Neuronal stem cell (in vitro differentiated cells): ENCODE measurements at regions not wholly inside any gene's neighbourhood (a gene's known extent, or its start where the extent isn't known, plus 50 kb on each side); places are given as distances from the start of the nearest gene placed in this dataset.
A peak's percentile ranks its signal among the peaks of the same experiment; 100 is the strongest.

Experiments
- DNase-seq: peaks from one replicate; pipeline ENCODE4 v3.0.0-alpha.2; 2013; ENCODE audit warnings: low spot score
- H2AFZ ChIP-seq: one replicate; pipeline ENCODE4 v1.6.1; 2013; ENCODE audit warnings: mild to moderate bottlenecking, low read length, inconsistent platforms
- H2AK5ac ChIP-seq: 2 replicates; pipeline ENCODE4 v1.6.1; 2013; ENCODE audit warnings: low read depth, mild to moderate bottlenecking, inconsistent platforms, low read length, moderate library complexity, mixed read lengths
- H2BK120ac ChIP-seq: 2 replicates; pipeline ENCODE4 v1.6.1; 2013; ENCODE audit warnings: low read depth, mild to moderate bottlenecking, inconsistent platforms, low read length, moderate library complexity, mixed read lengths
- H2BK12ac ChIP-seq: one replicate; pipeline ENCODE4 v1.6.1; 2013; ENCODE audit warnings: low read length, inconsistent platforms
- H2BK15ac ChIP-seq: 2 replicates; pipeline ENCODE4 v1.6.1; 2013; ENCODE audit warnings: mild to moderate bottlenecking, low read length, inconsistent platforms, mixed read lengths
- H2BK5ac ChIP-seq: one replicate; pipeline ENCODE4 v1.6.1; 2013; ENCODE audit warnings: inconsistent platforms, mild to moderate bottlenecking, low read length, moderate library complexity
- H3K14ac ChIP-seq: one replicate; pipeline ENCODE4 v1.6.1; 2013; ENCODE audit warnings: low read length, inconsistent platforms
- H3K18ac ChIP-seq: 2 replicates; pipeline ENCODE4 v1.6.1; 2013; ENCODE audit warnings: low read length, inconsistent platforms
- H3K23ac ChIP-seq: 2 replicates; pipeline ENCODE4 v1.6.1; 2013; ENCODE audit warnings: low read depth, mild to moderate bottlenecking, mixed read lengths, low read length, inconsistent platforms; ENCODE audit not compliant: poor library complexity
- H3K27ac ChIP-seq: replicated peaks from 3 replicates; pipeline ENCODE4 v1.5.1; 2013; ENCODE audit warnings: low read length, inconsistent platforms
- H3K27me3 ChIP-seq, 3 experiments: 2 replicates each; pipeline ENCODE4 v1.6.1; 2013; ENCODE audit warnings: low read length in 3 of 3, mild to moderate bottlenecking in 2 of 3, inconsistent platforms in 1 of 3, low read depth in 1 of 3, mixed read lengths in 1 of 3, moderate library complexity in 1 of 3; ENCODE audit not compliant: control insufficient read depth in 3 of 3, insufficient read depth in 3 of 3
- H3K36me3 ChIP-seq, 2 donors: replicated peaks in 1 of 2; 2 replicates each; pipeline ENCODE4 v1.6.1; 2013; ENCODE audit warnings: low read length in 2 of 2; ENCODE audit not compliant: control insufficient read depth in 2 of 2, insufficient read depth in 2 of 2
- H3K4ac ChIP-seq: 2 replicates; pipeline ENCODE4 v1.6.1; 2013; ENCODE audit warnings: inconsistent platforms, mild to moderate bottlenecking, low read length, moderate library complexity
- H3K4me1 ChIP-seq, 2 donors: 1 replicate in 1 of 2; 2 replicates in 1 of 2; pipeline ENCODE4 v1.6.1; 2013; ENCODE audit warnings: low read length in 2 of 2, low read depth in 1 of 2; ENCODE audit not compliant: control insufficient read depth in 2 of 2, insufficient read depth in 1 of 2
- H3K4me2 ChIP-seq: one replicate; pipeline ENCODE4 v1.6.1; 2013; ENCODE audit warnings: mild to moderate bottlenecking, low read length, inconsistent platforms; ENCODE audit not compliant: insufficient read depth, poor library complexity, severe bottlenecking
- H3K4me3 ChIP-seq, 2 donors: 2 replicates each; pipeline ENCODE4 v1.5.1; 2013; ENCODE audit warnings: low read length in 2 of 2, mild to moderate bottlenecking in 2 of 2, inconsistent platforms in 1 of 2, moderate library complexity in 1 of 2
- H3K79me1 ChIP-seq: one replicate; pipeline ENCODE4 v1.6.1; 2013; ENCODE audit warnings: low read depth, mild to moderate bottlenecking, inconsistent platforms, low read length, moderate library complexity
- H3K9ac ChIP-seq: one replicate; pipeline ENCODE4 v1.6.1; 2013; ENCODE audit warnings: mild to moderate bottlenecking, low read depth, low read length, inconsistent platforms; ENCODE audit not compliant: poor library complexity
- H3K9me3 ChIP-seq, 2 donors: replicated peaks in 1 of 2; 2 replicates each; pipeline versions ENCODE3 to v1.6.1; 2013; ENCODE audit warnings: low read length in 2 of 2, mild to moderate bottlenecking in 2 of 2, inconsistent platforms in 1 of 2, low read depth in 1 of 2, mixed read lengths in 1 of 2, moderate library complexity in 1 of 2; ENCODE audit not compliant: control insufficient read depth in 2 of 2, insufficient read depth in 1 of 2
- H4K8ac ChIP-seq: one replicate; pipeline ENCODE4 v1.6.1; 2013; ENCODE audit warnings: low read depth, mild to moderate bottlenecking, inconsistent platforms, low read length, moderate library complexity
- H4K91ac ChIP-seq: one replicate; pipeline ENCODE4 v1.6.1; 2013; ENCODE audit warnings: low read length, low read depth, mild to moderate bottlenecking, inconsistent platforms; ENCODE audit not compliant: poor library complexity
- WGBS, 2 donors: extraction: QIAGEN DNeasy Blood & Tissue Kit; methylation state at CpG; one replicate each; pipeline ENCODE4 v1.1.7; 2013; ENCODE audit warnings: missing lambda C conversion rate in 2 of 2, mixed read lengths in 1 of 2; ENCODE audit not compliant: insufficient read length in 2 of 2, insufficient replicate concordance in 1 of 2; ENCODE audit errors: extremely low coverage in 2 of 2; 5-methylcytosine and 5-hydroxymethylcytosine counted together

DNA sequence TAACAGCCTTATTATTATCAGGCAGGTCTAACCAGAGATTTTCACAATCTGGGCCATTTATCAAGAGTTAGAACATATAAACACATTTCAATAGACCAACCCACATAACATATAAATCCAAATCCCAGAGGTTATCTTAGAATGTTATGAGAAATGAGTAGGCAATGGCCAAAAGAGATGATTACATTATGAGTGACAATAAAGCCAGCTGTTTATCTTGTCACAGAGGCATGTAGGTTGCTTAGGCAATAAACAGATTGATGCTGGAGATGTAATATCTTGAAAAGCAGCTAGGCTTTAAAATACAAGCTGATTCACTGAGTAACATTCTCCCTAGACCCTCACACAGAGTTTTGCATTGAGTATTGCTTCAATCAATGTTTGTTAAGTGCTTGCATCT is 148.5 kb upstream of the SESN3 start:
- no peak overlapping the region for H3K27ac ChIP-seq

DNA sequence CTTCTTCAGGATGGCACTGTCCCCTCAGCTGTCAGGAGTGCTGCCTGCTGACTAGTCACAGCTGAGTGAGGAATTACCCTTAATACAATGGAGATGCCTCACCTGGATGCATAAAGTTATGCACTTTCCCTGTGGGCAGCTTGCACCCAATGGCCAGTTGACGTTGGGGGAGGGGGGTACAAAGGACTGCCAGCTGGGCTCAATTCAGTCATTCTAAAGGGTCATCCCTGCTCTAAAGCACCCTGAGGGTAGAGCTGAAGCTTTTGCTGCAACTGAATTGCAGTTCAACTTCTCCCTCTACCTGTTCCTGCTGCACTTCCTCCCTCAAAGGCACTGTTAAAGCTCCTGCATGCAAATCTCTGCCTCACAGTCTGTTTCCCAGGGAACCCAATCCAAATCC is 147.8 kb upstream of the SESN3 start:
- Histone ChIP-seq H3K9ac (no peak overlapping the region), H3K4ac (no peak overlapping the region), H2BK12ac (no peak overlapping the region), H2BK15ac (peak overlapping the region; percentile 56), H3K9me3 (no peaks in the 10 kb centered on the region), H2BK5ac (no peak overlapping the region), H3K4me3 (no peak overlapping the region), H3K79me1 (no peaks in the 10 kb centered on the region), H3K4me2 (no peak overlapping the region), H2AFZ (no peak overlapping the region), H2AK5ac (no peak overlapping the region), H3K14ac (peak overlapping the region; percentile 86), H2BK120ac (no peak overlapping the region), H4K8ac (no peak overlapping the region), H3K36me3 (no peaks in the 10 kb centered on the region), H3K4me1 (peaks cover 0 to 5% of the 10 kb centered on the region in 2 donors), H3K27ac (no peak overlapping the region), H3K18ac (peak overlapping the region; percentile 86), H3K23ac (no peak overlapping the region), H4K91ac (no peak overlapping the region), H3K27me3 (peaks cover 0 to 6% (median 0%) of the 10 kb centered on the region in 3 experiments)
- DNase-seq = no peak
- no CpG with 5 or more reads among the region's 1 CpG for WGBS, 2 donors

More for the DNA sequence above, 148.5 kb upstream of the SESN3 start:
- no peak for DNase-seq
- Histone ChIP-seq H3K27me3 (peaks cover 0 to 6% (median 0%) of the 10 kb centered on the region in 3 experiments), H3K4ac (no peak overlapping the region), H2AK5ac (no peak overlapping the region), H3K18ac (no peak overlapping the region), H3K9me3 (no peaks in the 10 kb centered on the region), H3K36me3 (no peaks in the 10 kb centered on the region), H3K9ac (no peak overlapping the region), H2AFZ (no peak overlapping the region), H3K4me1 (peaks cover 0 to 5% of the 10 kb centered on the region in 2 donors), H2BK15ac (no peak overlapping the region), H2BK5ac (no peak overlapping the region), H3K79me1 (no peaks in the 10 kb centered on the region), H4K8ac (no peak overlapping the region), H2BK120ac (no peak overlapping the region), H4K91ac (no peak overlapping the region), H3K4me2 (no peak overlapping the region), H2BK12ac (no peak overlapping the region), H3K4me3 (no peak overlapping the region), H3K14ac (no peak overlapping the region), H3K23ac (no peak overlapping the region)

DNA sequence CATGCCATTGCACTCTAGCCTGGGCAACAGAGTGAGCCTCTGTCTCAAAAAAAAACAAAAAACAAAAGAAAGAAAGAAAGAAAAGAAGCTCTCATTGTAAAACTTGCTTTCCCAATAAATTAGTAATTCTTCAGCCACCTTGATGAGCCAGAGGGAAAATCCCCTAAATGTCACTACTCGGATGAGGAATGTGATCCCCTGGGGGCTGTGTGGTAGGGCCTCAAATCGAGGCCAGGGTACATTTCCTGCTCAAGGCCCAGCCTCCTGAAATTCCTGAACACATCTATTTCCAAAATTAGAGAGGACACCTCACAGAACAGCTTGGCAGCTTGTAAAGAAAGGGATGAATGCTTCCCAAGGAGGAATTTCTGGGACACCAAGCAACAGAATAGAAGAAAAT is 147.1 kb upstream of the SESN3 start:
- WGBS, 2 donors = no CpG with 5 or more reads among the region's 2 CpGs
- peaks cover 0 to 5% of the 10 kb centered on the region in 2 donors for H3K4me1 ChIP-seq
- H3K14ac ChIP-seq = no peak overlapping the region

DNA sequence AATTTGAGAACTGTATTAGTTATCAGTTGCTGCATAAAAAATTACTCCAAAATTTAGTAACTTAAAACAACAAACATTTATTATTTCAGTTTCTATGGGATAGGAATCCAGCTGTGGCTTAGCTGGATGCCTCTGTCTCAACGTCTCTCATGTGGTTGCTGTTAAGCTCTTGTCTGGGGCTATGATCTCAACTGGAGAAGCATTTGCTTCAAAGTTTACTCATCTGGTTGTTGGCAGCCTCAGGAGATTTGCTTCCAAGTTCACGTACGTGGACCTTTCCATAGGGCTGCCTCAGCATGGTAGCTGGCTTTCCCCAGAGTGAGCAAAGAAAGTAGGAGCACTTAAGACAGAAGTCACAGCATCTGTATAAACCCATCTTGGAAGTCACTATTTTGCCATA is 144.9 kb upstream of the SESN3 start:
- H3K36me3 ChIP-seq = no peaks in the 10 kb centered on the region

More for the DNA sequence above, 147.1 kb upstream of the SESN3 start:
- Histone ChIP-seq H2BK12ac (no peak overlapping the region), H3K27me3 (peaks cover 0 to 2% (median 0%) of the 10 kb centered on the region in 3 experiments), H3K4me2 (no peak overlapping the region), H2BK5ac (no peak overlapping the region), H2AFZ (no peak overlapping the region), H3K79me1 (no peaks in the 10 kb centered on the region), H4K8ac (no peak overlapping the region), H3K9me3 (no peaks in the 10 kb centered on the region), H3K4me3 (no peak overlapping the region), H2AK5ac (no peak overlapping the region), H3K18ac (no peak overlapping the region), H3K4ac (no peak overlapping the region), H3K27ac (no peak overlapping the region), H2BK120ac (no peak overlapping the region), H2BK15ac (no peak overlapping the region), H3K9ac (no peak overlapping the region), H4K91ac (no peak overlapping the region), H3K36me3 (no peaks in the 10 kb centered on the region), H3K23ac (no peak overlapping the region)
- DNase-seq = no peak

More for the DNA sequence above, 144.9 kb upstream of the SESN3 start:
- Histone ChIP-seq H2AFZ (no peak overlapping the region), H4K8ac (no peak overlapping the region), H3K27ac (no peak overlapping the region), H3K9ac (no peak overlapping the region), H3K14ac (no peak overlapping the region), H3K27me3 (no peaks in the 10 kb centered on the region), H3K23ac (no peak overlapping the region), H2BK120ac (no peak overlapping the region), H4K91ac (no peak overlapping the region), H3K4me2 (no peak overlapping the region), H3K4me3 (no peak overlapping the region), H3K4me1 (peaks cover 0 to 5% of the 10 kb centered on the region in 2 donors), H2BK5ac (no peak overlapping the region), H2BK15ac (no peak overlapping the region), H3K18ac (no peak overlapping the region), H2AK5ac (no peak overlapping the region), H3K4ac (no peak overlapping the region), H3K9me3 (no peaks in the 10 kb centered on the region), H2BK12ac (no peak overlapping the region), H3K79me1 (no peaks in the 10 kb centered on the region)
- no CpG with 5 or more reads among the region's 3 CpGs for WGBS, 2 donors
- DNase-seq = no peak
